C4-2B (cell line): ENCODE measurements at regions not wholly inside any gene's neighbourhood (a gene's known extent, or its start where the extent isn't known, plus 50 kb on each side); places are given as distances from the start of the nearest gene placed in this dataset.

Experiments used
- ZFX ChIP-seq: fragments of 450-650 bp; IDR thresholded peaks from 2 replicates; pipeline ENCODE4 v1.6.1; 2017
- TF ChIP-seq, protein P1 (sequence below): fragments of 450-650 bp; conservative IDR thresholded peaks from 2 replicates; pipeline ENCODE4 v1.5.1; 2017; ENCODE audit warnings: mild to moderate bottlenecking

DNA sequence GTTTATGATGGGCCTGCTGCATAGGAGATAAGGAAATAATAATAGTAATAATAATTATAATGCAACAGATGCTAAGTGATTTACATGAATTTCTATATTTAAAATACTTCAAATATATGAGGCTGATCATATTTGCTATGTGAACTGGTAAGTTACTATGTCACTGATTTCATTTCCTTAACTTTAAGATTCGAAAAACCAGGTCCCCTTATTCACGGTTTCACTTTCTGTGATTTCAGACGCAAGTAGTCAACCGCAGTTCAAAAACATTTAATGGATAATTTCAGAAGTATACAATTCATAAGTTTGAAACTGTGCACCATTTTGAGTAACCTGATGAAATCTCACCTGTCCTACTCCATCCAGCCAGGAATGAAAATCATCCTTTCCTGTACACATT is 1697.1 kb upstream of the LRRTM1 start:
- TF ChIP-seq, protein P1, sequence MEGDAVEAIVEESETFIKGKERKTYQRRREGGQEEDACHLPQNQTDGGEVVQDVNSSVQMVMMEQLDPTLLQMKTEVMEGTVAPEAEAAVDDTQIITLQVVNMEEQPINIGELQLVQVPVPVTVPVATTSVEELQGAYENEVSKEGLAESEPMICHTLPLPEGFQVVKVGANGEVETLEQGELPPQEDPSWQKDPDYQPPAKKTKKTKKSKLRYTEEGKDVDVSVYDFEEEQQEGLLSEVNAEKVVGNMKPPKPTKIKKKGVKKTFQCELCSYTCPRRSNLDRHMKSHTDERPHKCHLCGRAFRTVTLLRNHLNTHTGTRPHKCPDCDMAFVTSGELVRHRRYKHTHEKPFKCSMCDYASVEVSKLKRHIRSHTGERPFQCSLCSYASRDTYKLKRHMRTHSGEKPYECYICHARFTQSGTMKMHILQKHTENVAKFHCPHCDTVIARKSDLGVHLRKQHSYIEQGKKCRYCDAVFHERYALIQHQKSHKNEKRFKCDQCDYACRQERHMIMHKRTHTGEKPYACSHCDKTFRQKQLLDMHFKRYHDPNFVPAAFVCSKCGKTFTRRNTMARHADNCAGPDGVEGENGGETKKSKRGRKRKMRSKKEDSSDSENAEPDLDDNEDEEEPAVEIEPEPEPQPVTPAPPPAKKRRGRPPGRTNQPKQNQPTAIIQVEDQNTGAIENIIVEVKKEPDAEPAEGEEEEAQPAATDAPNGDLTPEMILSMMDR, result no peak
- no peak for TF ChIP-seq ZFX
